GM08714 (cell line): ENCODE measurements at regions not wholly inside any gene's neighbourhood (a gene's known extent, or its start where the extent isn't known, plus 50 kb on each side); places are given as distances from the start of the nearest gene placed in this dataset.
"Not testable (repeated sequence)": the region's sequence is repeated elsewhere in the genome, so short reads cannot be mapped to it uniquely, and the experiment has no call there.

Experiments
- H3K4me3 ChIP-seq: fragments of 200-500 bp; sonication (Bioruptor generic); 2 replicates; pipeline ENCODE4 v1.5.1; 2014; ENCODE audit warnings: mild to moderate bottlenecking, low read length, inconsistent platforms
- ZNF274 ChIP-seq: IDR thresholded peaks from 2 replicates; pipeline ENCODE4 v1.6.1; 2012; ENCODE audit warnings: mild to moderate bottlenecking, low read depth, low read length

- H3K4me3 ChIP-seq: no peak overlapping the region
- TF ChIP-seq ZNF274: no peak
Measured at GRCh38 chr5:154673506-154673905, 81.7 kb upstream of the LARP1 start.

- H3K4me3 ChIP-seq: not testable (repeated sequence)
Measured at GRCh38 chr5:154669913-154670312, 85.3 kb upstream of the LARP1 start.

- no peak for TF ChIP-seq ZNF274
- H3K4me3 ChIP-seq: no peak overlapping the region
Measured at GRCh38 chr5:154669402-154669801, 85.8 kb upstream of the LARP1 start.

- no peak overlapping the region for H3K4me3 ChIP-seq
- no peak for TF ChIP-seq ZNF274
Measured at GRCh38 chr5:154664869-154665268, 90.3 kb upstream of the LARP1 start.

- TF ChIP-seq ZNF274: no peak
- H3K4me3 ChIP-seq: no peak overlapping the region
Measured at GRCh38 chr5:154663424-154663823, 91.8 kb upstream of the LARP1 start.

GRCh38 chr5:154654486-154655371 is 100.4 kb upstream of the LARP1 start:
- no peak for TF ChIP-seq ZNF274
- H3K4me3 ChIP-seq: no peak overlapping the region

GRCh38 chr5:154653764-154654485 is 101.3 kb upstream of the LARP1 start:
- H3K4me3 ChIP-seq: no peak overlapping the region
- TF ChIP-seq ZNF274: no peak

GRCh38 chr5:154653418-154653763 is 101.8 kb upstream of the LARP1 start:
- TF ChIP-seq ZNF274: no peak
- H3K4me3 ChIP-seq: no peak overlapping the region

- H3K4me3 ChIP-seq: no peak overlapping the region
- TF ChIP-seq ZNF274: no peak
Measured at GRCh38 chr5:154652746-154653417, 102.3 kb upstream of the LARP1 start.

- H3K4me3 ChIP-seq: not testable (repeated sequence)
Measured at GRCh38 chr5:154651795-154652194, 103.4 kb upstream of the LARP1 start.

GRCh38 chr5:154648706-154649105 is 106.5 kb upstream of the LARP1 start:
- no peak overlapping the region for H3K4me3 ChIP-seq
- no peak for TF ChIP-seq ZNF274

GRCh38 chr5:154648229-154648628 is 106.9 kb upstream of the LARP1 start:
- TF ChIP-seq ZNF274: no peak
- H3K4me3 ChIP-seq: no peak overlapping the region

- TF ChIP-seq ZNF274: no peak
- no peak overlapping the region; the same call in 1 of the 2 replicates for H3K4me3 ChIP-seq
Measured at GRCh38 chr5:154647761-154648145, 107.4 kb upstream of the LARP1 start.

GRCh38 chr5:154647114-154647760 is 107.9 kb upstream of the LARP1 start:
- no peak for TF ChIP-seq ZNF274
- H3K4me3 ChIP-seq: peak overlapping the region; percentile 8; the same call in 1 of the 2 replicates

GRCh38 chr5:154646745-154647113 is 108.4 kb upstream of the LARP1 start:
- H3K4me3 ChIP-seq: no peak overlapping the region; the same call in 1 of the 2 replicates

More at GRCh38 chr5:154646745-154647113, 108.4 kb upstream of the LARP1 start:
- TF ChIP-seq ZNF274: no peak
